GM19452 (cell line): ENCODE measurements at regions not wholly inside any gene's neighbourhood (a gene's known extent, or its start where the extent isn't known, plus 50 kb on each side); places are given as distances from the start of the nearest gene placed in this dataset.

ENCODE experiments used
- ATAC-seq: cut with Tn5 transposase; IDR thresholded peaks from one replicate; pipeline ENCODE4 v1.9.1; 2021; ENCODE audit not compliant: unreplicated experiment

DNA sequence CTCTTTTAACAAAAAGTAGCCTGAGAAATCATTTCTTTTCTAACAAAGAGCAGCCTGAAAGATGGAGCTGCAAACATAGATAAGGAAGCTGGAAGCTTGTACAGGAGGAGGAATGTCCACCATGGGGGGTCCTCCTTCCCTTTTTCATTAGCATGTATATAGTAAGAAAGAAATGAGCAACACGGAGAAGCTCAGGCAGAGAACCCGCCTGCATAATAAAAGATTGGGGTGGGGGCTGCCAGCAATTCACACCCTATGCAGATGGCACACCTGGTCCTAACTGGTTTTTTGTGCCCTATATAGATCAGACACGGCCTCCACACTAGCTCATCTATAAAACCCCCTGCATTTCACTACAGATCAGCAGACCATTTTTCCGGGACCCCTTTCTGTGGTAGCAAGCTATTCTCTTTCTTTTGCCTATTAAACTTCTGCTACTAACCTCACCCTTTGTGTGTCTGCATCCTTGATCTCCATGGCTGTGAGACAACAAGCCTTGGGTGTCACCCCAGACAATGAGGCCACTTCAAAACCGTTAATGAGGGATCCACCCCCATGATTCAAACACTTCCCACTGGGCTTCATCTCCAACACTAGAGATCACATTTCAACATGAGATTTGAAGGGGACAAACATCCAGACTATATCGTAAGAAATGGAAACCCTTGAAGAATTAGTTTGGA is 167.5 kb upstream of the FREM2 start:
- ATAC-seq, result no peak

DNA sequence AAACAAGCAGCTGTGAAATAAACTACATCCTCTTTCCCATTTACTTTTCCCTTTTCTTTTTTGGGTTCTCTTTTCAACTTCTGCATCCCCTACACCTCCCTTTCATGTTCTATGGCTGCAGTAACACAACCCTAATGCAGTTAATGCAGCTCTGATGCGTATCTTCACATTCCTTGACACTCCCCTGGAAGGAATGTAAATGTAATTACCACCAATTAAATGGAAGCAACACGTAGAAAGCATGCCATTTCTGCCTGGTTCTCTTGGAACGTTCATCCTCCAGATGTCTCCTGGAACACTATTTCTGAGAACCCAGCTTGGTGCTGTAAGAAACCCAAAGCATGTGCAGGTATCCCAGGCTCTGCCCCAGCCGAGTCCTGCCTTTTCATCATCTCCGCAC is 166.8 kb upstream of the FREM2 start:
- no peak for ATAC-seq

DNA sequence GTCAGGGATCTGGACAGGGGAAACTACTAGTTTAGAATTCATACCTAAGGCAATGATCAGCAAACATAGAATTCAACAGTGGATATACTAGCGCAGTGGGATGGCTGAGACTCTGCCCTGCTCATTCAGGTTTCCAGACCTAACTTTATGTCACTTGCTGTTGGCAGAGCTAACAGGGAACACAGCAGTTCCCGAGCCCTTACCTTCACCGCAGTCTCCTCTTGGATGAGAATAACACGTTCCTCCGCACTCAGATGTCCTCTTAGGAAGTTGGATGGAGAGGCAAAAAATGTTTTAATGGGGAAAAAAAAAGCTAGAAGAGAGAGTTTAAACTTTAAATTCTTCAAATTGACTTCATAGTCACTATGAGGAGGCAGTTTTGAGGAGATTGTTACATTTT is 159.7 kb upstream of the FREM2 start:
- no peak for ATAC-seq

DNA sequence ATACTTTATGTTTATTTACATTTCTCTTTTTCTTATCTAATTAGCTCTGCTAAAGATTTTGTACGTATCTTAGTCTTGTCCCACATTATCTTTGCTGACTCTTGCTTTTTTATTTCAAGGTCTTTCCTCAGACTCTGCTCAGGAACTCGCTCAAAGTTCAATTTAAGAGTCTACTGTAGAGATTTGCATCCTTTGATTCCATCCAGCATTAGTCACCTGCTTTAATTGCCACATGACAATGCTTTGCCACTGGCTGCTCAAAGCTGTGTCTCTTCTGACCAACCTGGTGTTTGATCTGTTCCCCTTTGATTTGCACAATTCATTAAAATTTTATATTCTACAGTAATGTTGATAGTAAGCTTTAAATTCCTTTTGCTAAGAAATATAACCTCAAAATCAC is 157.9 kb upstream of the FREM2 start:
- no peak for ATAC-seq

DNA sequence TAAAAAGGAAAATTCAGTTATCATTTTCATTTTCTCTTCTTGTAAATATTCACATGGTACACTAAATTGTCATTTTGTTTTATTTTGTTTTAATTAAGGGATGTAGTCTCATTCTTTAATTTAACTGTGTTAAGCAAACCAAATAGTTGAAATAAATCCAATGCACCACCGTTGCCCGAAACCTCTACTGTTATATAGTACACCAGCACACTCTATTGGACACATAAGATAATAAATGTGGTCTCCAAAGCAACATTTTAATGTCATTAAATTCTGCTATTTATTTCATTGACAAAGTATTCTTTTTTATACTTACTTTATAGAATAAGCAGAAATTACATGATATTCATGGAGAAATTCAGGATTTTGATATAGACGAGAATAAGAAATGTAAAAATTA is 156.4 kb upstream of the FREM2 start:
- ATAC-seq, result no peak

DNA sequence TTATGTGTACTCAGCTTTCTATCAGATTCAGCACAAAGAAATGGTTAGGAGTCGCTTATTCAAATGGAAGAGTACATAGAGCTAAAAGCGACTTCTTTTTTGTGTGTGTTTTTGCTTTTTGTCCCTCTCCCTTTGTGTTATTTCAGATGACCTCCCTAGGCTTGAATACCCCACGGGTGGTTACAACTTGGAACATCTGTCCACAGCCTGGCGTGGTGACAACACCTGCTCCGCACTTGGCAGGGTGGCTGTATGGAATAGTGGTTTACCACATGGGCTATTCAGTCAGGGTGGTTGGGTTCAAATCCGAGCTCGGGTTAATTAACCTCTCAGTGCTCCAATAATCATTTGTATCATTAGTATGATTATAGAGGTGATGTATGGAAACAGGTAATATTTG is 151.6 kb upstream of the FREM2 start:
- ATAC-seq, result no peak

DNA sequence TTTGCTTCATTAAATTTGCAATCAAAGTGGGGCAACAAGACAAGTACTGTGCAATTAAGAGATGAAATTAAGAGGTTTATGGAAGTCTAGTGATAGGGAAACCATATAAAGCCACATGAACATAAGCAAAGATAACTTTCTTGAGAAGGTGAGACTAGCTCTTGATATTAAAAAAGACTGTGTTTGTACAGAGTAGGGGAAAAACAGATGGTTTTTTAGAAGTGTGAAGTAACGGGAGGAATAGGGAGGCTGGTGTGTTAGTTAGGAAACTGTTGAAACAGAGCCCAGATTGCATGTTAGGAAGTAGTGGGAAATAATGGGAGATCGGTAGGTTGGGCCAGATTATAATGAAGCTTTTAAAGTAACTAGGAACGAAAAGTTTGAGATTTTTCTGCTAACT is 149.8 kb upstream of the FREM2 start:
- ATAC-seq, result no peak

DNA sequence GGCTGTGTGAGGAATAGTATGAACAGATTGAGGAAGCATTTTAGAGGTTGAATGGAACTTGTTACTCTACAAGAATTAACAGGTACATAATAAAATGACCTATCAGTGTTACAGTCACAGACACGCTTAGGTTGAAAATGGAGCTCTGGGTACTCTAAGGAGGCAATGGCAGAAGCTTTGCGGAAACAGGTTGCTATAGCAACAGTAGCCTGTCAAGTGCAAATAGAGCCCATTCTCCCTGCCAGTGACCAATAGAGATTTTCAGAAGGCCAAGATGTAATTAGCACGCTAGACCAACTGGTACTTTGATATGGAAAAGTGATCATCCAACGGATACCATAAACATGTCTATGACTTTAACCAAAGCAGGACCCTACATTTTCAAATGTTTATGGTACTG is 148.5 kb upstream of the FREM2 start:
- ATAC-seq, result no peak

DNA sequence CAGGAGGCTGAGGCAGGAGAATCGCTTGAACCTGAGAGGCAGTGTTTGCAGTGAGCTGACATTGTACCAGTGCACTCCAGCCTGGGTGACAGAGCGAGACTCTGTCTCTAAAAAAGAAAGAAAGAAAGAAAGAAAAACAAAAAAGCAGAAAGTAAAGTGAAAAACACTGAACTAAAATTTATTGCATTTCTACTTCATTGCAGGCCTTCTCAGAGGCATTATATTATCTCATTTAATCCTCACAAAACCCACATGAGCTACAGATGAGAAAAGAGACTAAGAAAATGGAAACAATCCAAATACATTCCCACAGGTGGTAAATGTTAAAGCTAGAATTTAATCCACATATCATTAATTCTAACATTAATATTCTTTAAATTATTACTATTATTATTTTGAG is 147.2 kb upstream of the FREM2 start:
- ATAC-seq, result no peak

DNA sequence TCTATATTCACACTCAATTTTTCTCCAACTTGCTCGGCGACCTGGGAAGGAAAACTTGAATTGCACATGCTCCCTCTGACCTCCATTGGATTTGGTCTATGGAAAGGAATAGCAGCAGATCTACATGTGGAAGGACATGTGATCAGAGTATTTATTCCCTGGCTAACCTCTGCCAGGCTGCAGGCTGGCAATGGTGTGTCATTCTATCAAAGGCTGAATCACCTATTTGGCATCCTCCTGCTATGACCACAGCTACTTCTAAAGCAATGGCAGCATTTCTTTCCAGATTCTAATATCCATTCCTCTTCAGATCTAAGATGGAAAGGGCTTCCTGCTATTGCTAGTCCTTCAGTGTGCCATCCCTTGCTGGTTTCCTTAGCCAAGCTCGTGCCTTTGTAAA is 144.3 kb upstream of the FREM2 start:
- ATAC-seq, result no peak

DNA sequence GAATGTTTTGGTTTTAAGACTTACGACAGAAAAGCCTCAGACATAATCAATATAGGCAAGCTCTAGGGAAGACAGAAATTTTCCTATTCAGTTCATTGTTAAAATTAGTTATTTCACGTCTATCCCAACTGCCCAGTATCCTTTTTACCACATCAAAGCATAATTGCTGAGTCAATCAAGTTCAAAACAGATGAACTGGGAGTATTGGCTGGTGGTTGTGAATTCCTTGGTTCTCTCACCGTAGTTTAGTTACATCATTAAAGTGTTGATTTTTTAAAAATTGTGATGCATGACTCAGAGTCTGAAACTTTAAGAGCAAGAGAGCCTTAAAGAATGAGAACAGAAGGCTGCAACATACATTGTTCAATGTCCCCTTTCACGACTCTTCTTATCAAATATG is 143.3 kb upstream of the FREM2 start:
- no peak for ATAC-seq

DNA sequence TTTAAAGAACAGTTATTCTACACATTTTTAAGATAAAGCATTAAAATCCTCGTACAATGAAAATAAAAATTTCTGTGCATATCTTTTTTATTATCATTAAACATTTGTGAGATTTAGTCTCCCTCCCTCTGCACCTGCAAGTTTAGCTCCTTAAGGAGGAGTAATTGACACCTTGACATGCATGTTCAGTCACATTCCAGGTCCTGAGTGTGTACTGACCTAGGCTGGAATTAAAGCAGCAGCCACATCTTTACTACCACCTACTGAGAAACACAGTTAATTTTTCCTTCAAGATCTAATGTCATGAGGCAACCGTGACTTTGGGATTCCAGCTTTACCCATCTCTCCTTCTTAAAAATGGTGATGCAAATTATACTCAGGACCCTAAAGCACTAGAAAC is 123.1 kb upstream of the FREM2 start:
- no peak for ATAC-seq

DNA sequence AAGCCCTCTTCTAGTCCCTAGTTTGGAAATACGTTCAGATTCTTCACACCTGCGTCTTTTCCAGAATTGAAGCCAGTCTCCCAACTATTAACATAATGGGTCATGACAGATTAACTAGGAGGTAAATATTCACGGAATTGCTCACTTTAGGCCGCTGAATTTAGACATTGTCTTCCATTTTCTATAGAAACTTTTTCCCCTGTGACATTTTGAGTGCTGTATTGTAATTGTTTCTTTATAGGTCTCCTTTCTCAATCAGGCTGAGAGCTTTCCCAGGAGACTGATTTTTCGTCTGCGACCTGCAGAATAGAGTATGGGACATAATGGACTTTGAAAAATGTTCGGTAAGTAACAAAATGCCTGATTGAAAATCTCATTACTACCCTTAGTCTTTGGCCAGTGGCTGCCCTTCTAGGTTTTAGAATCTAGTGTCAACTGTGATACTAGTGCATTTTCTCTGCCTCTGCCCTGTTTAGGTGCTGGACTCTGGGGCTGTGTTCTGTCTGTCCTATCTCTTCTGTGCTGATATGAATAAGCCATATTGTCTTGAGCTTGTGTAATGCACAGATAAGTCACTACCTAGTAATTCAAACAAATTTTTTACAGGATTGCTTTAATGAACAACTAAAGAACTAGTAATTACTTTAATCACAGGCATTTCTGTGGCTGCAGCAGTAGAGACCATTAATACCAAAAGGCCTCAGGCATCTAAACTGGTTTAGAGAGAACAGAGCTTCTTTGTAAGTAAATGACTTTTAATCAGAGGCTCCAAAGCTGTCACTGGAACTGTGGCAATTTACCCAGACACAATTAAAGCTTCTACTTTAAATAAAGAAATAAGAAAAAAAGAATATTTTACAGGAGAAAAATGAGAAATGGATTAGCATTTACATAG is 122.4 kb upstream of the FREM2 start:
- no peak for ATAC-seq

DNA sequence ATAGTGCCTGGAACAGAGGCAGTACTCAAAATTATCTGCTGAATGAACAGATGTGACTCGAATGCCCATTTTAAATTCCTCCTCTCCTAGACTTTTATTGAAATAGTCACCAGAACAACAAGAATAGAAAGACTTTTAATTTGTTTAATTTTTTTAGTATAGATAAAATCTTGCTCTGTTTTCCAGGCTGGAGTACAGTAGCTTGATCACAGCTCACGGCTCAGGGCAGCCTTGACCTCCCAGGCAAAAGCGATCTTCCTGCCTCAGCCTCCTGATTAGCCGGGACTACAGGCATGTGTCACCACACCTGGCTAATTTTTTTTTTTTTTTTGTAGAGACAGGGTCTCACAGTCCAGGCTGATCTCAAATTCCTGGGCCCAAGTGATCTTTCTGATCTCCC is 120.9 kb upstream of the FREM2 start:
- ATAC-seq, result no peak

DNA sequence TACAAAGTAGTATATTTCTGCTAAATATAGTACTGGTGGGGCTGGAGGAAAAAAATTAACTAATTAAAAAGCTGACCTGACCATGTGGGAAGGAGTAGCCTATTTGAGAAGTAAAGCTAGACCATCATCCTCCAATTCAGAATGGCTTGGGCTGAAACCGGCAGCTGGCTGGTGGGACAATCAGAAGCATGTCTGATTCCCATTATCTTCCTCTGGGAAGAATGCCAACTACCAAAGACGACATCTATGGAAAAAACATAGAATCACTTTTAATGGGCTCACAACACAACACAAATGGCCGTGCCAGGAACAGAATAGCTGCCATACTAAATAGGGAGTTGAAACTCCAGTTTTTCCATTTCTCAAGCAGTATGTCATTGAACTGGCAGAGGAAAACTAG is 120.4 kb upstream of the FREM2 start:
- no peak for ATAC-seq

DNA sequence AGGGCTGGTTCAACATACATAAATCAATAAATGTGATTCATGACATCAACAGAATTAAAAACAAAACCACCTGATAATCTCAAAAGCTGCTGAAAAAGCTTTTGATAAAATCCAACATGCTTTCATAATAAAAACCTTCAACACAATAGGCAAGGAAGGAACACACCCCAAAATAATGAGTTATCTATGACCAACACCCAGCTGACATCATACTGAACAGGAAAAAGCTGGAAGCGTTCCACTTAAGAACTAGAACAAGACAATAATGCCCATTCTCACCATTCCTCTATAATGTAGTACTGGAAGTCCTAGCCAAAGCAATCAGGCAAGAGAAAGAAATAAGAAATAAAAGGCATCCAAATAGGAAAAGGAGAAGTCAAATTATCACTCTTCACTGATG is 116.2 kb upstream of the FREM2 start:
- no peak for ATAC-seq

DNA sequence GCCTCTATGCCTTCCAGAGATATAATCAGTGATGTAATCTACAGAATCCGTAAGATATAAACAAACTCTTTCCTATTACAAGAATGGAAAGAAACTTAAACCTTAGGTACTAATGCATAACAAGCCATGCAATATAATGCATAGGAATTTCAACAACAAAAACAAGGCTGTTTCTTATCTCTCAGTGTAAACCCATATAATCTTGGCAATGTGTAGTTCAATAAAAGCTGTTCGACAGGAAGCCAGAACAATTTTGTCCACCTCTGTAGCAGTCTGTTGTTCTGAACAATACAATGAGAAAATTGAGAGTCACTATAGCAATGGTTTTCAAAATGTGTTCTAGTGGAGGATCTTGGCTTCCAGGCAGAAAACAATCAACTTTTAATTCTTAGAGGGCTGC is 111.5 kb upstream of the FREM2 start:
- no peak for ATAC-seq

DNA sequence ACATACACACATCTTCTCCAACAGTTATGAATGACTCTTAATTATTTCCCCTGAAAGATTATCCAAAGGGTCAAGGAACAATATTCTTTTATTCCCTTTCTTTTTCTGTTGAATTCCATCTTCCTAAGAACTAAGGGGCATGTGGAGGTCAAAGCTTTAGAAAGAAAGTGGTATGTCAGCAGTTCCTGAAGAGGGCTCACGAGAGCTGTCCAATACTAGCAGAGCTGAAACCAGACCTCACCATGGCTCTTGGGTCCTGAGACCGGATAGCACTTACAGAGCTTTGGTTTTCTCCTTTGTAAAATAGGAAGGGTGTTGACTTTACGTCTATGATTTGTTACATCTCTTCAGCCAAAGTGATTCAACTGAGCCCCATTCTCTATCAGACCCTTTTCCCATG is 109.8 kb upstream of the FREM2 start:
- ATAC-seq, result no peak

DNA sequence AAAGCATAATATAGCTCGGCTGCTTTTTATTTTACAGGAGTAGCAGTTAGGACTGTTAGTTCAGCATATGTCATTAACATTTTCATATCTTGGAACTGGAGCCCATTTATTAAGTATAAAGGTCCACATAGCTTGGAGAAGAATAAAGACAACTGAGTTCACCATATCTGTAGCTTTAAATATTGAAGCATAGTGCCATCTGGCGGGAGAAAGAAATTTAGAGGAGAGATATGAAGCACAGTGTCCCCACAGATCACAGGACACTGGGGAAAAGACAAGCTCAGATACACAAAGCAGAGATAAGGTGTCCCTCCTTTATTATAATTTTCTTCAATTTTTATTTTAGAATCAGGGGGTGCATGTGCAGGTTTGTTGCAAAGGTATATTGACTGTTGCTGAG is 104.7 kb upstream of the FREM2 start:
- ATAC-seq, result no peak

DNA sequence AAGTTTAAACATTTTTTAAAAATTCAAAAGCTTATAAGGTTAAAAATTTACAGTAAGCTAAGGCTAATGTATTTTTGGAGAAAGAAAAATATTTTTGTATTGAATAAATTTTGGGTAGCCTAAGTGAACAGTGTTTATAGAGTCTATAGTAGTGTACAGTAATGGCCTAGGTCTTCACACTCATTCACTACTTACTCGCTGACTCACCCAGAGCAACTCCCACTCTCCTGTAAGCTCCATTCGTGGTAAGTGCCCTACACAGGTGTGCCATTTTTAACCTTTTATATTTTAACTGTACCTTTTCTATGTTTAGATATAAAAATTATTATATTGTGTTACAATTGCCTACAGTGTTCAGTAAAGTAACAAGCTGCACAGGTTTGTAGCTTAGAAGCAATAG is 96.6 kb upstream of the FREM2 start:
- ATAC-seq, result no peak

DNA sequence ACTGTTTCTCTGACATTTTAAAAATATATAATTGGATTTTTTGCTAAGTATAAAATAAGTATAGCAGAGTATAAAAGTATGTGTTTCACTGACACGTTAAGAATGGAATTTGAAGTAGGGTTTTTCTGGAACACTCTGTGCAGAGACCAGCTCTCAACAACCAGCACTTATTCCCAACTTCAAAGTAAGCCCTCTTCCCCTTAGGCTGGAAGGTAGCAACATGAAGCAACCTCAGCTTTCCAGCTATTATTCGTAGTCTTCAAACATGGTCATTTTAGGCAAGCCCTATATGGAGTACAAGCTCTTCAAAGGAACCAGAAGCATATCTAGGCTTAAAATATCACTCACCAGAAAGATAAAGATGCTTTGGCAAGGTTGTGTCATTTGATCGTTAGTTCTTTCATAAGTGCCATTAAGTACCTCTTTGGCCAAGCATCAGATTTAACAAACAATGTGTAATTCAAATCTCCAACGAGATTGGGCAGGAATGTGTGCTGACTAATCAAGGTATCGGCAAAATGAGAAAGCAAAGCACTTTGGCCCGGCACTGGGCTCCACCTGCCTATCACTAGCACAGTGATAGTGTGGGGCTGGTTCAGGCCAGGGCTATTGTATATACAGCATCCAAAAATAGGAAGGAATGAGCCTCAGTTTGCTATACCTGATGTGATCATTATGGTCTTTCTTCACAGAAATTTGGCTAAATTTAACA is 95.9 kb upstream of the FREM2 start:
- no peak for ATAC-seq

DNA sequence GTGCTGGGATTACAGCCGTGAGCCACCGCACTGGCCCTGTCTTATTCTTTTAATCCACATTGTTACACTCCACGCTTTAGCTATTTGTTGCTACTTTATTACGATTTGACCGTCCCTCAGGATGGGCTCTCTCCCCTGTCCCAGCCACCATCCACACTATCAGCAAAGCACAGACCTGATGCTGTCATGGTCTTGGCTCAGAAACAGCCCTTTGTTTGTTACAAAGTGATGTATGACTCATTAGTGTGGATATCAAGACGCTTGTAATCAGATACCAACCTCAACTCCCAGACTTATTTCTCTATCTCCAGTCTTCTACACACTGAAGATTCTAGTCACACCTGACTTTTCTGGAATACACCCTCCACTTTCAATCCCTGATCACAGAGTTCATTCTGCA is 84.6 kb upstream of the FREM2 start:
- ATAC-seq, result no peak
